ENCODE measurements at regions not wholly inside any gene's neighbourhood (a gene's known extent, or its start where the extent isn't known, plus 50 kb on each side); places are given as distances from the start of the nearest gene placed in this dataset.

DNA sequence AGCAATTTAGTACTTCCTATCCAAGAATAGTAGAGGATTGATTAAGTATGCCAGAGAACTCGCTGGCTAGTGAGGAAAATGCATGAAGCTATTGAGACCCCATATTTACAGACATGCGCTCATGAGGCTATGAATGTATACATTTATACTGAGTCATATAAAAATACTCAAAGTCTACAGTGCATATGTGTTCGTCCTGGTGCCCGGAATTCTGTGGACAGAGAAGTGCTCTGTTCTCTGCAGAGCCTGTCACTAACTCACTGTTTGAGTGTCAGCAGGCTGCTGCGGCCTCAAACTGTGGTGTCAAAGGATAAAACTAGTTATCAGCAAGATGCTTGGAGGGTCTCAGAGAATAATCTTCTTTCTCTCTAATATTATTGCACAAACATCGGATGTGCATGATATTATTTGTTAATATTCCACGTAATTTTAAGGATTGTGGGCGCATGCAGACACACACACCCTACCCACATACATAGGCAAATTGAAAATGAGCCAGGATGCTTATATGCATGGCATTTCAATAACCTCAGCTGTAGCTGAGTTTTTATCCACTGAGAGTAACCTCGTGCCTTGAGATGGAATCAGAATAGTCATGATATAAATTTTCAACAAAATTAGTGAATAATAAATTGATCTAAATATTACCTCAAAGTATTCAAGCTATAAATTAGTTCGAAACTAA is 50.0 kb upstream of the TSC22D2 start:
- Histone ChIP-seq H3K4me3 (no peak overlapping the region), H3K27ac (no peak overlapping the region), H3K9me3 (ENCODE audit: low read depth) (no peaks in the 10 kb centered on the region), H3K27me3 (no peaks in the 10 kb centered on the region), H3K36me3 (no peaks in the 10 kb centered on the region), H3K4me1 (ENCODE audit: low read depth) (no peaks in the 10 kb centered on the region)
- DNase-seq (ENCODE audit: low read depth in 1 of 2, low spot score in 1 of 2) = no peak
- TF ChIP-seq, protein P1, sequence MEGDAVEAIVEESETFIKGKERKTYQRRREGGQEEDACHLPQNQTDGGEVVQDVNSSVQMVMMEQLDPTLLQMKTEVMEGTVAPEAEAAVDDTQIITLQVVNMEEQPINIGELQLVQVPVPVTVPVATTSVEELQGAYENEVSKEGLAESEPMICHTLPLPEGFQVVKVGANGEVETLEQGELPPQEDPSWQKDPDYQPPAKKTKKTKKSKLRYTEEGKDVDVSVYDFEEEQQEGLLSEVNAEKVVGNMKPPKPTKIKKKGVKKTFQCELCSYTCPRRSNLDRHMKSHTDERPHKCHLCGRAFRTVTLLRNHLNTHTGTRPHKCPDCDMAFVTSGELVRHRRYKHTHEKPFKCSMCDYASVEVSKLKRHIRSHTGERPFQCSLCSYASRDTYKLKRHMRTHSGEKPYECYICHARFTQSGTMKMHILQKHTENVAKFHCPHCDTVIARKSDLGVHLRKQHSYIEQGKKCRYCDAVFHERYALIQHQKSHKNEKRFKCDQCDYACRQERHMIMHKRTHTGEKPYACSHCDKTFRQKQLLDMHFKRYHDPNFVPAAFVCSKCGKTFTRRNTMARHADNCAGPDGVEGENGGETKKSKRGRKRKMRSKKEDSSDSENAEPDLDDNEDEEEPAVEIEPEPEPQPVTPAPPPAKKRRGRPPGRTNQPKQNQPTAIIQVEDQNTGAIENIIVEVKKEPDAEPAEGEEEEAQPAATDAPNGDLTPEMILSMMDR (IDR thresholded peaks at IDR 0.05; ENCODE audit: low read depth, low read length) = no peak

DNA sequence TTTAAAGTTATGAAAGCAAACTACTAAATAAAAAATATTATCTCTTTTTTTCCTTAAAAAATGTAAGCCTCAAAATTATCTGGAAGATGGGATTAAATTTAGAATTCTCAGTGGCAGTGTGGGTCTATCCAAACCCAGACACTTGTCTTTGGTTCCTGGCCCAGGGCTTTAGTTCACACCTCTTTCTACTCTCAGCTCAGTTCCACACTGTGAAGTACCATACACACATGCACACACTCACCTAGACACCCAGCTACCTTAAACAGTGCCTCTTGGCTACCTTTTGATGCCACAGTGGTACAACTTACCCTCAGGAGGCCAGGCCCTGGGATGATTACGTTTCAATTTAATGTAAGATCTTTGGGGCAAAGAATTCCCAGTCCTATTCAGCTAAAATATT is 51.0 kb upstream of the TSC22D2 start:
- no peaks in the 10 kb centered on the region for H3K27me3 ChIP-seq
- no peak overlapping the region for H3K4me3 ChIP-seq
- no peak overlapping the region for H3K27ac ChIP-seq
- H3K4me1 ChIP-seq (ENCODE audit: low read depth) = no peaks in the 10 kb centered on the region
- no peak for DNase-seq (ENCODE audit: low read depth in 1 of 2, low spot score in 1 of 2)
- no peaks in the 10 kb centered on the region for H3K36me3 ChIP-seq
- no peaks in the 10 kb centered on the region for H3K9me3 ChIP-seq (ENCODE audit: low read depth)
- TF ChIP-seq, protein P1 (IDR thresholded peaks at IDR 0.05; ENCODE audit: low read depth, low read length) = no peak

DNA sequence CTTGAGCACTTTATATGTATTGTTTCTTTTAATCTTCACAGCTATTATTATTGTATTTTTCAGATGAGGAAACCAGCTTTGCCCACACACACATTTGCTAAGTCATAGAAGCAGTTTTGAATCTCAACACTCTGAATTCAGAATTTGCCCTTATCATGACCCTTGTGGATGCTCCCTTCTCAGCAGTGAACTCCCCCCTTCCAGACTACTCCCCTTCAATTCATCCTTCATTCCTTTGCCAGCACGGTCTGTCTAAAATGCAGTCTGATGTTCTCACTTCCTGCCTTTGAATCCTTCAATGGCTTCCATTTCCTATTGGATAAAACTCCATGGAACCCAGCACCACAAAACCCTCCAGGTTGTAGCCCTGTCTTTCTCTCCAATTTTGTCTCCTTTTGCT is 52.5 kb upstream of the TSC22D2 start:
- no peak overlapping the region for H3K27ac ChIP-seq
- H3K9me3 ChIP-seq (ENCODE audit: low read depth) = no peaks in the 10 kb centered on the region
- H3K4me1 ChIP-seq (ENCODE audit: low read depth) = no peaks in the 10 kb centered on the region
- no peaks in the 10 kb centered on the region for H3K27me3 ChIP-seq
- H3K4me3 ChIP-seq = no peak overlapping the region
- DNase-seq (ENCODE audit: low read depth in 1 of 2, low spot score in 1 of 2) = no peak
- H3K36me3 ChIP-seq = no peaks in the 10 kb centered on the region
- TF ChIP-seq, protein P1 (IDR thresholded peaks at IDR 0.05; ENCODE audit: low read depth, low read length) = no peak

DNA sequence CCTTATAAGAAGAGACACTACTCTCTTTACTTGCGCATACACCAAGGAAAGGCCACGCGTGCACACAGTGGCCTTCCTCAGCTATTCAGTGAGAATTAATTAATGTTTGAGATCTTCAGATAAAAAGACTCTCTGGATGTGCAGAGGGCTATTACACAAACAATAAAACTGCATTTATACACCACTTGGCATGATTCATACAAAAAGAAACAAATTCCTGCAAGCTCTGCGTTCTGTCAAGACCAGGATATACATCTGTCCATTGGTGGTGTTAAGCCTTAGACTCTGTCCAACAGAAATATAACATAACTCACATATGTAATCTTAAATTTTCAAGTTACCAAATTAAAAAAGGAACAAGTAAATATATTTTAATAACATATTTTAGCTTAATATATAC is 55.2 kb upstream of the TSC22D2 start:
- Histone ChIP-seq H3K9me3 (ENCODE audit: low read depth) (no peaks in the 10 kb centered on the region), H3K36me3 (no peaks in the 10 kb centered on the region), H3K4me3 (no peak overlapping the region), H3K27me3 (no peaks in the 10 kb centered on the region), H3K27ac (no peak overlapping the region), H3K4me1 (ENCODE audit: low read depth) (peaks cover 14% of the 10 kb centered on the region)
- TF ChIP-seq, protein P1 (IDR thresholded peaks at IDR 0.05; ENCODE audit: low read depth, low read length) = no peak
- no peak for DNase-seq (ENCODE audit: low read depth in 1 of 2, low spot score in 1 of 2)

DNA sequence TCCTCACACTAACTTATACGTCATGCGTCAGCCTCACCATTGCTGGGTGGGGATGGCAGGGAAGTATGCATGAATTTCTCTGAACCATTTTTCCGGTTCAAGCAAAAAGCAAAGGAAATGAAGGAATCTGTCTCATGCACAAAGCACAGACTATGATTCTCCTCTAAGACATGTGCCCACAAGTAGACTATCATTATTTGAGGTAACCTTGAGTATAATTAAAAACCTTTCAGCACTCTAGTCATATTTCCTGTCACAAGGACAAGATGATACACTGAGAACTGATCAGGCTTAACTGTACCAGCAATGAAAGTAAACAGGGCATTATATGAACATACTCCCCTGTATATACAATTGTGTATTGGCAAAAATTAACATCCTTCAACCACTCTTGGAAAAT is 56.7 kb upstream of the TSC22D2 start:
- Histone ChIP-seq H3K4me3 (no peak overlapping the region), H3K9me3 (ENCODE audit: low read depth) (no peaks in the 10 kb centered on the region), H3K4me1 (ENCODE audit: low read depth) (peaks cover 19% of the 10 kb centered on the region), H3K27ac (no peak overlapping the region), H3K27me3 (no peaks in the 10 kb centered on the region), H3K36me3 (no peaks in the 10 kb centered on the region)
- DNase-seq (ENCODE audit: low read depth in 1 of 2, low spot score in 1 of 2) = no peak
- TF ChIP-seq, protein P1 (IDR thresholded peaks at IDR 0.05; ENCODE audit: low read depth, low read length) = no peak

Data from cardiac muscle cell (in vitro differentiated cells and primary cell).